SW 1271 (cell line): ENCODE measurements at regions not wholly inside any gene's neighbourhood (a gene's known extent, or its start where the extent isn't known, plus 50 kb on each side); places are given as distances from the start of the nearest gene placed in this dataset.

Experiments used
- DNase-seq, 2 experiments: peaks; one replicate each; lab custom pipeline; 2025; lab: John Stamatoyannopoulos, UW

- no peak for DNase-seq
Measured at GRCh38 chr7:53983480-53983879, 558.7 kb upstream of the VSTM2A start.

DNA sequence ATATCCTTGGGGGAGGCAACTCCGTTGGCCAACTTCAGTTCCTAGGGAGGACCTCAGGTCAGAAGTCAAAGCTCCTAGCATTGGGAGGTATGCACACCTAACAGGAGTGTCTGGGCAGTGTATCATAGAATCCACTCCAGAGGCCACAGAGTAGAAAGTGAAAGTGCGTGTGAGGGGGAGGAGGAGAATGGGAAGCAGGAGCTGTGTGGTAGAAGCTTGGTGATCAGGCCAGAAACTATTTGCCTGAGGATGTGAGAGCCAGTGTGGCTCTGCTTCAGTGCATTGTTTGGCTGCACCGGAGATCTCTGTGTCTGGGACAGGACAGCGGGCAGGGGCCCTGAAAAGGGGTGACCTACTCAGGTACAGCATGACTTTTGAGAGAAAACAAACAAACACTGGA is 557.4 kb upstream of the VSTM2A start:
- no peak for DNase-seq

DNA sequence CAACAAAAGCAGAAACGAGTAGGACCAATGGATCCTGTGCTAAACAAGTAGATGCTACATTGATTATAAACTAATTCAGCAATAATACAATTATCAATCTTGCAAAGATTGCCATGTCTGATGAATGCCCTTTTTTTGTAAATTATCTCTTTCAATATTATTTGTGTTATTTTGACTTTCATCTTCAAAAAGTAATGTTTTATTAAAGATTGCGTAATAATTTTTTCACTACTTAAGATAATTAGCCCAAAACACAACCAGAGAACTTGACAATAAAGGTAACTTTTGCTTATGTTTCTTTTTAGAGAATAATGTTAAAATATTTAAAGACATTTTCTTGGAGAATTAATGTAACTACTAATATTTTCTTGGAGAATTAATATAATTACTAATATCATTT is 553.8 kb upstream of the VSTM2A start:
- no peak for DNase-seq

DNA sequence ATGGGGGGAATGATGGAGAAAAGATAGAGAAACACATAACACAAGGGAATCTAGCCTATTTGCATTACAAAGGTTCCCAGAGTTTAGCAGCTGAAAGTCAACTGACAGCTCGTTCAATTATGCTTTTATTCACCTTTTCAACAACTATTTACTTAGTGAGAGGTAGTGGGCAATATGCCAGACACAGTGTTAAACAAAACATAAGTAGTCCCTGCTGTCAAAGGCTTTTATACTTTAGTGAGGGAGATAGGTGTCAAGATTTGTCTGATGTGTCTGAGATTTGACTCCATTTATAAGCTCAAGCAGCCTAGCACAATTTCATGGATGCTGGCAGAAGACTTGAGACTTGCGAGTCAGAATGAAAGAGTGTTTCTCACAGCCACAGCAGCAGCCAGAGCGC is 549.0 kb upstream of the VSTM2A start:
- DNase-seq = no peak

GRCh38 chr7:53996876-53997275 is 545.3 kb upstream of the VSTM2A start:
- no peak for DNase-seq

DNA sequence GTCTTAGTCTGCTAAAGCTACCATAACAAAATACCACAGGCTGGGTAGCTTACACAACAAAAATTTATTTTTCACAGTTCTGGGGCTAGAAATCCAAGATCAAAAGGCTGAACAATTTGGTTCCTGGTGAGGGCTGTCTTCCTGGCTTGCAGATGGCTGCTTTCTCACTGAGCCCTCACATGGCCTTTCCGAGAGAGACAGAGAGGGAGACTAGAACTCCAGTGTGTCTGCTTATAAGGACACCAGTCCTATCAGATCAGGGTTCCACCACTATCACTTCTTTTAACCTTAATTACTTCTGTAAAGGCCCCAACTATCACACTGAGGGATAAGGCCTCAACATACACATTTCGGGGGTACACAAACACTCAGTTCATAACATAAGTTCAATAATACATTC is 527.4 kb upstream of the VSTM2A start:
- no peak for DNase-seq

DNA sequence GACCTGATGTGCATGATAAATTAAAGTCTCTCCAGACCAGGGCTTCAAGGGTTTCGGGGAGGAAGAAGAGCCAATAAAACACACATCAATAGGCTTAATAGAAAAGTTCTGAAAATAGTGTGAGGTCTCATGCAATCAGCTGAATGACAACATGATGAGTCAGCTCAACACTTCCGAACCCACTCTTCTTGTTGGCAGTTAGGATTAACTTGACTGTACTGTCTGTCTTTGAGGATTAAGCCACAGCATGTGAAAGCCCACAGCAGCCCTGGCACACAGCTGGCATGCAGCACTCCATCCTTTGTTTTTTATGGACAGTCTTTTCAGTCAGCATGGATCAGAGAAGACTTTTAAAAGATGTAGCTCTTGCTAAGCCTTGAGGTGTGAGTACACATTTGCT is 526.9 kb upstream of the VSTM2A start:
- no peak for DNase-seq

DNA sequence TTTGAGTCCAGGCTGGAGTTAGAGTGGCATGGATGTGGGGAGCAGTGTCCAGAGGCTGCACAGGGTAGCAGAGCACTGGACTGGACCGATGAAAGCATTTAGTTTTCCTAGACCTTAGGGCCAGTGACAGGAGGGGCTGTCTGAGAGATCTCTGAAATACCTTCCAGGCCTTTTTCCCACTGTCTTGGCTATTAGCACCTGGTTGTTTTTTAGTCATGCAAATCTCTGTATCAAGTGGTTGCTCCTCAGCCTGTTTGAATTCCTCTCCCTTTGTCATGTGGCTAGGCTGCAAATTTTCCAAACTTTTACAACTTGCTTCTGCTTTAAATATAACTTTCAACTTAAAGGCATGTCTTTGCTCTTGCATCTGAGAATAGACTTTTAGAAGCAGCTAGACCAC is 504.3 kb upstream of the VSTM2A start:
- DNase-seq = no peak

- DNase-seq = no peak
Measured at GRCh38 chr7:54060643-54061042, 481.5 kb upstream of the VSTM2A start.

DNA sequence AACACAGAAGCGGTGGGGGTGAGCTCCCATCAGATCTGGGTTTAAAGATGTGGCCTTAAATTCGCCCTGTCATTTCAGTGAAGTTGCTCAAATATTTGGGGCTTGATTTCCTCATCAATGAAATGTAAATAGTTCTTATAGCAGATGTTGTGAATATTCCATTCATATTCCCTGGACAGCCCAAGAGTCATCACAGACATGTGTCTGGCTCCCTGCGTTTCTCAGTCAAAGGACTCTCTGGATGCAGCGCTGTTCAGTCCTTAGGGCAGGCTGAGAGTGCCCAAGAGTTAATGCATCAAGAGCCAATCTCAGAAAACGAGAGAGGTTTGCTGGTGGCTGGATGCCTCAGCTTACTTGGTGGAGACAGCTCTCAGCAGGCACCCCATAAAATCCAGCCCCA is 475.5 kb upstream of the VSTM2A start:
- no peak for DNase-seq

GRCh38 chr7:54069843-54070242 is 472.3 kb upstream of the VSTM2A start:
- DNase-seq = no peak

DNA sequence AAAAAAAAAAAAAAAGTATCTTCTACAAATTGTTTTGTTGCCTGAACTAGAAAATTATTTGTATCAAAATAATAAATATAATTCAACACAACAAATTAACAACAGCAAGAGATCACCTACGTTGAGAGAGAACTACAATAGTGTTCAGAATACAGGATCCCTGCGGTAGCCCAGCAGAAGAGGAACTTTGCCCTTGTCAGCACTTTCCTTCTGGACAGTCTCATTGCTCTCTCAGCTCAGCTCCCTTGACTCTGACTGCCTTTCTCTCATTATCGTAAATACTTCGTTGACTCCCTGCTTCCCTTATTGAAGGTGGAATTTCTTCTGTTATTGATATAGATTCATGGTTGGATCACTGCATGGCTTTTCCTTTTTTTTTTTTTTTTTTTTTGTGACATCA is 469.5 kb upstream of the VSTM2A start:
- DNase-seq = no peak

DNA sequence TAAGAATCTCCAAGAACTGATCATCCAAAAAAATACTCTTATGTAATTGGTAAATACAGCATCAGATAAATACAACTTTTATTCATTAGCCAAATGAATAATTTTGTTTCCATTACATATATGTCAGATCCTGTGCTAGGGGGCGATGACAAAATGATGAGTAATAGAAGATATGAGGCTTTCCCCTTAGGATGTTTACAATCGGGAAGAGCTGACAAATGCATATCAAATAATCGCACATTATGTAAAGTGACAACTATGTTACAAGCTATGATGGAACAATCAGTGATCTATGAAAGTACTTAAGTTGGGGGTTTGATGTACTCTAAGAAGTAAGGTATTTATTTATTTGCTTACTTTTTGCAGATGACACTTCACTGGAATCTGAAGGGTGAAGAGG is 465.6 kb upstream of the VSTM2A start:
- no peak for DNase-seq

GRCh38 chr7:54080525-54080924 is 461.6 kb upstream of the VSTM2A start:
- no peak for DNase-seq

GRCh38 chr7:54080971-54081370 is 461.2 kb upstream of the VSTM2A start:
- no peak for DNase-seq

GRCh38 chr7:54084340-54084739 is 457.8 kb upstream of the VSTM2A start:
- no peak for DNase-seq

DNA sequence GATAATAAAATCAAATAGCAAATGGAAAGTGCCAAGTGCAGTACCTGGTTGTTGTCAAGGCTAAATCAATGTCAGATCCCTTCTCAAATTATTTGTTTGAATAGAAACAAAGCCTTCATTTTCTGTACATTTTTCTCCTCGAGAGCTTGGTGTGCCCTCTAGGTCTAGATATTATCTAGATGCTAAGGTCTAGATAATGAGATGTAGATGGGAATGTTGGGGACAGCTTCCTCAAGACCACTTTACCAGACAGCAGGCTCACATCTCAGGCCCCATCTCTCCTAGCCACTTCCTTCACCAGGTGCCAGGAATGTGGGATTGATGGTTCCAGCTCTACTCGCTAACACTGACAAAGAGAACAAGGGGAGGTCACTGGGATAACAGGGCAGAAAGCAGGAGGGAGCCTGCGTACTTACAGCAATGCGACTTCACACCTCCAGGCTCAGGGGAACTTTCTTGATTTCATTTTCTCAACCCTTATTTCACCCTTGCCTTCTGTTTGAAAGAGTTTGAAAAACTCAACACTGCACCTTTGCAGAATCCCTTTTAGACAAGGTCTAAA is 451.4 kb upstream of the VSTM2A start:
- no peak for DNase-seq

DNA sequence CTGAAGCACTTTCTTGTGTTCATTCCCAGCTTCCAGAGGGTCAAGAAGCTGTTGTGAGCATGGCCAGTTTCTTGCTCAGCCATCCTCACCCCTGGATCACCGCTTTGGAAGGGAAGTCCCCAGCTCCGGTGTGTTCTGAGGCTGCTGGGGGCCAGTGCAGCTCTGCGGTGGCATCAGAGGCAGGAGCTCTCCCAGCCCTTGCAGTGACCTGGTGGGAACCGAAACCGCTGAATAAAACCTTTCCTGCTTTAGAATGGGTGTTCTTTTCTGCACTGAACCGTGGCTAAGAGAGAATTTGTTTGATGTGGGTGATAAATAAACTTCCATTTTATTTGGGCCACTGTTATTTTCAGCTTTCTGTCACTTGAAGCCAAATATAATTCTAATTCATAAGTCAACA is 450.9 kb upstream of the VSTM2A start:
- no peak for DNase-seq

GRCh38 chr7:54097886-54098285 is 444.3 kb upstream of the VSTM2A start:
- no peak for DNase-seq

DNA sequence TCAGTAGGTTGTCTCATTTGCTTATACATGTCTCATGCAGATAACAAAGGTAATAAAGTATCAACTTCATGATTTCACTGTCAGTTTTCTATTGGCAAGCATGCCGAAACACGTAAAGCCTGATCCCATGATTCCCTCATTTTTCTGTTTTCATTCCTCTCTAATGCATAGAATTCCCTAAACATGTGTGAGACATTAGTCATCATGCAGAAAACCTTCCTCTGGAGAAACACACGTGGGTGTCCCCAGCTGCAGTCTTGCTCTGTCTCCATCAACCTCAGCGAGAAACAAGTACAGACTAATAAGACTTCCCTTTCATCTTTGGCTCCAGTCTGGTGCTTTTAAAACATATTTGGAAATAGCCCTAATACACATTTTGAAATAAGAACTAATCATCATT is 432.7 kb upstream of the VSTM2A start:
- DNase-seq = no peak

GRCh38 chr7:54111814-54112511 is 430.2 kb upstream of the VSTM2A start:
- DNase-seq = no peak

DNA sequence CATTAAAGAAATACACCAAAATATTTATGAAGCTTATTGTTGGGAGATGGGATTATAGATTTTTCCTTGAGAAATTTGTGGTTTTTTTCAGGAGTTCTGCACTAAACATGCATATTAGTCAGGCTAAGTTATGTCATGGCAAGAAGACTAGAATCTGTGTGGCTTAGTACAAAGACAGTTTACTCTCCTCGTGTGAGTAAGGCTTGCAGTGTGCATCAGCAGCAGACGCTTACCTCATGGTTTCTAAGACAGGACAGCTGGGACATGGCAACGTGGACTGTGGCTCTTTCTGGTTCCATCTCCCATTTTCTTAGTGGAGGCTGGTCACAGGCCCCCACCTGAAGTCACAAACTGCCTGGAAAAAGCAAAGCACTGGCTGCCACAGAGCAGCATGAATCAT is 429.6 kb upstream of the VSTM2A start:
- no peak for DNase-seq

- no peak for DNase-seq
Measured at GRCh38 chr7:54115028-54115763, 427.0 kb upstream of the VSTM2A start.

DNA sequence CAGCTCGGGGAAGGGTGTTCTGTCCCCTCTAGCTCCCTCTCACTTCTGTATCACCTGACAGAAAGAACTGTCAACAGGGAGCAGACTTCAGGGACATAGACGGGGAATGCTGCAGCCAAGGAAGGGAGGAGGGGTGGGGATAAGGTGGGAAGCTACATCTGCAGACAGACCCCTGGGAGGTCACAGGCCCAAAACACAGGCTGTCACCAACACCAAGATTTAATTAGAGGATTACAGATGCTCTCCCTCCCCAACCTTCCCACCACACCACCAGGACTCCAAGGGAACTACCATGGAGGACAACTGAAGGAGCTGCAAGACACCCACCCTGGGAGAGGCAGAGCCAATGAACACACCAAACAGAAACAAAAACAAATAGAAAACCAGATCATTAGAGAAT is 425.2 kb upstream of the VSTM2A start:
- no peak for DNase-seq
